ENCODE measurements at regions not wholly inside any gene's neighbourhood (a gene's known extent, or its start where the extent isn't known, plus 50 kb on each side); places are given as distances from the start of the nearest gene placed in this dataset.

DNA sequence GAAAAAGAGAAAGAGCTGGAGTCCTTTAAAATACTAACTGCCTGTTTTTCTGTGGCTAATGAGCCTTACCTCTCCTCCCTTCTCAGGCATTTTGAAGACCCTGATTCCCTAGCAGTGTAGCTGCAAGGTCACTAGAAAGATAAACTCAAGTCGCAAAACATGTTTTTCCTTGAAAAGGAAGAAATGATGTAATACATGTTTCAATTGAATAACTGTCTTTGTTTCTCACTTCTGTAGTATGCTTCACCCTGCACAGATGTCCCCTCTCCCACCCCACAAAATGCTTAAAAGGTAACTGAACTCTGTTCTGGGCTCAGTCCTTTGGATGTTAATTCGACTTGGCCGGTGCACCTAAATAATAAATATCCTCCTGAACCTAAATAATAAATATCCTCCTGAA lies 1350.3 kb downstream of the TMEM121 start:
- TF ChIP-seq POLR2A (IDR thresholded peaks at IDR 0.05) (no peak), POLR2AphosphoS5 (IDR thresholded peaks at IDR 0.05) (no peak), EP300 (IDR thresholded peaks at IDR 0.05) (no peak)
- TF ChIP-seq, protein P1, sequence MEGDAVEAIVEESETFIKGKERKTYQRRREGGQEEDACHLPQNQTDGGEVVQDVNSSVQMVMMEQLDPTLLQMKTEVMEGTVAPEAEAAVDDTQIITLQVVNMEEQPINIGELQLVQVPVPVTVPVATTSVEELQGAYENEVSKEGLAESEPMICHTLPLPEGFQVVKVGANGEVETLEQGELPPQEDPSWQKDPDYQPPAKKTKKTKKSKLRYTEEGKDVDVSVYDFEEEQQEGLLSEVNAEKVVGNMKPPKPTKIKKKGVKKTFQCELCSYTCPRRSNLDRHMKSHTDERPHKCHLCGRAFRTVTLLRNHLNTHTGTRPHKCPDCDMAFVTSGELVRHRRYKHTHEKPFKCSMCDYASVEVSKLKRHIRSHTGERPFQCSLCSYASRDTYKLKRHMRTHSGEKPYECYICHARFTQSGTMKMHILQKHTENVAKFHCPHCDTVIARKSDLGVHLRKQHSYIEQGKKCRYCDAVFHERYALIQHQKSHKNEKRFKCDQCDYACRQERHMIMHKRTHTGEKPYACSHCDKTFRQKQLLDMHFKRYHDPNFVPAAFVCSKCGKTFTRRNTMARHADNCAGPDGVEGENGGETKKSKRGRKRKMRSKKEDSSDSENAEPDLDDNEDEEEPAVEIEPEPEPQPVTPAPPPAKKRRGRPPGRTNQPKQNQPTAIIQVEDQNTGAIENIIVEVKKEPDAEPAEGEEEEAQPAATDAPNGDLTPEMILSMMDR (IDR thresholded peaks at IDR 0.05) = no peak

Measured in stomach (tissue), 4 donors.